RWPE2 (cell line): ENCODE measurements at regions not wholly inside any gene's neighbourhood (a gene's known extent, or its start where the extent isn't known, plus 50 kb on each side); places are given as distances from the start of the nearest gene placed in this dataset.

Source experiments
- ATAC-seq: fragments of 200-7000 bp; cut with Tn5 transposase; 3 replicates; pipeline ENCODE4 v1.9.1; 2021; ENCODE audit warnings: low read depth
- DNase-seq: peaks from one replicate; pipeline ENCODE4 v3.0.0-alpha.2; 2020; ENCODE audit warnings: low spot score
- H3K27ac ChIP-seq: fragments of 450-650 bp; 2 replicates; pipeline ENCODE4 v1.5.1; 2017; ENCODE audit warnings: mild to moderate bottlenecking; ENCODE audit not compliant: poor library complexity, severe bottlenecking
- H3K27me3 ChIP-seq: fragments of 250-450 bp; sonication (Bioruptor Pico); 2 replicates; pipeline ENCODE4 v1.5.1; 2021; ENCODE audit warnings: mild to moderate bottlenecking, moderate library complexity; ENCODE audit not compliant: insufficient read depth, poor library complexity, severe bottlenecking
- H3K36me3 ChIP-seq: fragments of 250-450 bp; sonication (Bioruptor Pico); 2 replicates; pipeline ENCODE4 v1.5.1; 2020; ENCODE audit warnings: low read depth, mild to moderate bottlenecking, moderate library complexity
- H3K4me1 ChIP-seq: fragments of 250-450 bp; sonication (Bioruptor Pico); 2 replicates; pipeline ENCODE4 v1.5.1; 2021; ENCODE audit warnings: mild to moderate bottlenecking, moderate library complexity; ENCODE audit not compliant: insufficient read depth, poor library complexity, severe bottlenecking
- H3K4me3 ChIP-seq: fragments of 250-450 bp; sonication (Bioruptor Pico); 2 replicates; pipeline ENCODE4 v1.5.1; 2021; ENCODE audit warnings: mild to moderate bottlenecking, moderate library complexity; ENCODE audit not compliant: severe bottlenecking
- H3K9me3 ChIP-seq: fragments of 250-450 bp; sonication (Bioruptor Pico); 2 replicates; pipeline ENCODE4 v1.5.1; 2021; ENCODE audit warnings: mild to moderate bottlenecking, moderate library complexity; ENCODE audit not compliant: severe bottlenecking
- TF ChIP-seq, protein P1 (sequence below): fragments of 450-650 bp; IDR thresholded peaks from one replicate; pipeline ENCODE4 v1.5.1; 2017; ENCODE audit warnings: mild to moderate bottlenecking, moderate library complexity; ENCODE audit not compliant: poor library complexity, severe bottlenecking

DNA sequence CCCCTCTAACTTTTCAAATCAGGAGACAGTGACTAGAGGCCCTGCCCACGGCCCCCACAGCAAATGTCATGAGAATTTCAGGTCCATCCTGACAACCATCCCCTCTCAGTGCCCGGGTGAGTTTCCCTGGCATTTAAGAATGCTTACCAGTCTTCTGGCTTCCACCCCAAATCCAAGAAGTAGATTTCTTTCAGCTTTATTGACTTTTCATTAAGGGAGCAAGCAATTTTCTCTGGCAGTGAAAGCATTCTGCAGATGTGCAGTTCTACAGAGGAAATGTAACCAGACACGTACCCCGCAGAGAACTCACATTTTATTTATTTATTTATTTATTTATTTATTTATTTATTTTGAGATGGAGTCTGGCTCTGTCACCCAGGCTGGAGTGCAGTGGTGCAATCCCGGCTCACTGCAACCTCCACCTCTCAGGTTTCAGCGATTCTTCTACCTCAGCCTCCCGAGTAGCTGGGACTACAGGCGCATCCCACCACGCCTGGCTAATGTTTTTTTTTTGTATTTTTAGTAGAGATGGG is 120.9 kb upstream of the KCTD7 start:
- no peak for DNase-seq
- ATAC-seq, result no peak
- Histone ChIP-seq H3K27me3 (peaks cover 4% of the 10 kb centered on the region), H3K4me3 (no peak overlapping the region), H3K36me3 (no peaks in the 10 kb centered on the region), H3K4me1 (no peaks in the 10 kb centered on the region), H3K9me3 (no peaks in the 10 kb centered on the region), H3K27ac (no peak overlapping the region)
- TF ChIP-seq, protein P1, sequence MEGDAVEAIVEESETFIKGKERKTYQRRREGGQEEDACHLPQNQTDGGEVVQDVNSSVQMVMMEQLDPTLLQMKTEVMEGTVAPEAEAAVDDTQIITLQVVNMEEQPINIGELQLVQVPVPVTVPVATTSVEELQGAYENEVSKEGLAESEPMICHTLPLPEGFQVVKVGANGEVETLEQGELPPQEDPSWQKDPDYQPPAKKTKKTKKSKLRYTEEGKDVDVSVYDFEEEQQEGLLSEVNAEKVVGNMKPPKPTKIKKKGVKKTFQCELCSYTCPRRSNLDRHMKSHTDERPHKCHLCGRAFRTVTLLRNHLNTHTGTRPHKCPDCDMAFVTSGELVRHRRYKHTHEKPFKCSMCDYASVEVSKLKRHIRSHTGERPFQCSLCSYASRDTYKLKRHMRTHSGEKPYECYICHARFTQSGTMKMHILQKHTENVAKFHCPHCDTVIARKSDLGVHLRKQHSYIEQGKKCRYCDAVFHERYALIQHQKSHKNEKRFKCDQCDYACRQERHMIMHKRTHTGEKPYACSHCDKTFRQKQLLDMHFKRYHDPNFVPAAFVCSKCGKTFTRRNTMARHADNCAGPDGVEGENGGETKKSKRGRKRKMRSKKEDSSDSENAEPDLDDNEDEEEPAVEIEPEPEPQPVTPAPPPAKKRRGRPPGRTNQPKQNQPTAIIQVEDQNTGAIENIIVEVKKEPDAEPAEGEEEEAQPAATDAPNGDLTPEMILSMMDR, result no peak

DNA sequence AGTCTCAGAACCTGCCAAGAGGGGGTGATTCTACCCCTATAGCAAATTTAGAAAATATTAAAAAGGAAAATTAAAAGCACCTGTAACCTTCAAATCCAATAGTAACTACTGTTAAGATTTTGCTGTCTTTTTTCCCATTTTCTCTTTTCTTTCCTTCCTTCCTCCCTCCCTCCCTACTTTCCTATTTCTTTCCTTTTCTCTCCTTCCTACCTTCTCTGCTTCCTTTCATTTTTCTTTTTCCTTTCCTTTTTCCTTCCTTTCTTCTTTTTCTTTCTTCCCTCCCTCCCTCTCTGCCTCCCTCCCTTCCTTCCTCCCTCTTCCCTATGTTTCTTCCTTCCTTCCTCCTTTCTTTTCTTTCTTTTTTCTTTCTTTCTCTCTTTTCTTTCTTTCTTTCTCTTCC is 120.2 kb upstream of the KCTD7 start:
- peaks cover 4% of the 10 kb centered on the region for H3K27me3 ChIP-seq
- H3K36me3 ChIP-seq, result no peaks in the 10 kb centered on the region
- ATAC-seq (no peak), DNase-seq (no peak)
- no peak overlapping the region for H3K27ac ChIP-seq
- no peaks in the 10 kb centered on the region for H3K4me1 ChIP-seq
- no peaks in the 10 kb centered on the region for H3K9me3 ChIP-seq
- H3K4me3 ChIP-seq, result no peak overlapping the region
- TF ChIP-seq, protein P1, result no peak

DNA sequence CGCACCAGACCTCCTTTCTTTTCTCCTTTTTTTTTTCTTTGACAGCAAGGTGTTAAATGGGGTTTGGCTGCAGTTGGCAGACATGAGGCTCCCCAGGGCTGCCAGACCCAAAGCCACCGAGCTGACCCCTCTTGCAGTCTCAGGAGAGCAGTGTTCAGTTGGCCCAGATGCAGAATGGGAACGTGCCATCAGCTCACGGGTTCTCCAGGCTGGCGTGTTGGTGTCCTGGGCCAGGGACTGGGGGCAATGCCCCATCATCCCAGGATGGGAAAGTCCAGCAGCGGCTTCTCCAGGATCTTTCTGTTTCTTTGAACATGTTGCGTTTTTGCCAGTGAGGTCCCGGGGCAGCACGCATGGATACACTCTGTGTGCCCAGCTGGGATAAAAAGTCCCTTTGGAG is 114.6 kb upstream of the KCTD7 start:
- Histone ChIP-seq H3K36me3 (no peaks in the 10 kb centered on the region), H3K4me1 (no peaks in the 10 kb centered on the region), H3K4me3 (no peak overlapping the region), H3K9me3 (no peaks in the 10 kb centered on the region), H3K27me3 (no peaks in the 10 kb centered on the region), H3K27ac (no peak overlapping the region)
- DNase-seq, result no peak
- ATAC-seq, result no peak
- TF ChIP-seq, protein P1, result no peak

DNA sequence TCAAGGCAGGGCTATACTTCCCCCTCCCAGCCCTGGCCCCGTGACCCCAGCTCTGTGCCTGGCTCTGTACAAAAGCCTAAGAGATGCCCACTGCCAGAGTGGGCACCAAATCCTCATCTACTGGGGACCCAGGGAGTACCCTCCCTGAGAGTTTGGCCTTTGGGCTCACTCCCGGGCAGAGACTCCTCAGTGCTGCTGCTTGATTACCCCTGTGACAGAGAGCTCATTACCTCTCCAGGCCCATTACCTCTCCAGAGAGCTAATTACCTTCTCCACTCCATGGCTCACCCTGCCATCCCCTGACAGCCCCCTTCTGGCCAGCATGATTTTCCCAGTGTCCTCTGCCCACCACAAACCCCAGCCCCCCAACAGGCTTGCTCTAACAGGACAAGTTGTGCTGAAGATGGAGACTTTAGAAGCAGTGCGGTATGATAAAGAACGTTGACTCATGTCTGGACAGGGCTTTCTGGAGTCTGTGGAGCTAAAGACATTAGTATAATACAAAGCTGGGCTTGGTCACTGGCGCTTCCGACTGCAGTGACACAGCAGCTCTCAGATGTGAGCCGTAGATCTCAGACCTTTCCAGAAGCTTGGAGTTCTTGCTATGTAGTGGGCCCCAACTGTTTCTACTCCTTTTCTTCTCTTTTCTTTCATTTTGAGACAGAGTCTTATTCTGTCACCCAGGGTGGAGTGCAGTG is 111.3 kb upstream of the KCTD7 start:
- DNase-seq, result no peak
- no peaks in the 10 kb centered on the region for H3K36me3 ChIP-seq
- peak; percentile 37; the same call in 1 of the 3 replicates for ATAC-seq
- H3K27ac ChIP-seq, result no peak overlapping the region
- no peaks in the 10 kb centered on the region for H3K9me3 ChIP-seq
- TF ChIP-seq, protein P1, result no peak
- no peaks in the 10 kb centered on the region for H3K4me1 ChIP-seq
- no peak overlapping the region for H3K4me3 ChIP-seq
- no peaks in the 10 kb centered on the region for H3K27me3 ChIP-seq

DNA sequence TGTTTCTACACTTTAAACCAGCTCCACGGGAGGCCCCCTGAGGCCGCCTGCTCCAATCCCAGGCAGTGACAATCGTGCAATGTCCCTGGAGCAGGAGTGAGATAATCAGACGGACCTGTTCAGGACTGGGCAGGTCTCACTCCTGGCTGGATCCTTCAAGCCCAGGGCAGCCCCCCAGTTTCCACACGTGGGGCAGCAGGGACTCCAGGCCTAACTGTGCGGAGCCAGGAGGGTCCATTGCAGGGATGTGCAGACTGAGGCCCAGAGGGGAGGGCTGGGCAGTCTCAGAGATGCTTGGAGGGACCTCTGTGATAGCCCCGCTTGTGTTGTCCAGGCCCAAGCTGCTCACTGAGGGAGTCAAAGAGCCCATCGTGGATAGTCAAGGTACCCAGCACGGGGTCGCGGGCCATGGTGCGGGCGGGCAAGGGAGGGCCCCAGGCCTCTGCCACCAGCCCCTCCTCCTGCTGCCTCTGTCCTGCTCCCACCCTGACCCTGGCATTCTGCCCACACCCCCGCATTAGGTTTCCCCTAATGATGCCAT is 110.5 kb upstream of the KCTD7 start:
- no peak overlapping the region for H3K4me3 ChIP-seq
- TF ChIP-seq, protein P1, result no peak
- no peaks in the 10 kb centered on the region for H3K27me3 ChIP-seq
- no peaks in the 10 kb centered on the region for H3K9me3 ChIP-seq
- ATAC-seq, result no peak
- no peak overlapping the region for H3K27ac ChIP-seq
- H3K36me3 ChIP-seq, result no peaks in the 10 kb centered on the region
- H3K4me1 ChIP-seq, result no peaks in the 10 kb centered on the region
- no peak for DNase-seq
